Endothelial cell (in vitro differentiated cells): ENCODE measurements at regions not wholly inside any gene's neighbourhood (a gene's known extent, or its start where the extent isn't known, plus 50 kb on each side); places are given as distances from the start of the nearest gene placed in this dataset.

Experiments
- DNase-seq: peaks from one replicate; pipeline ENCODE4 v3.0.0; 2021; ENCODE audit warnings: low spot score
- H3K27ac Mint-ChIP-seq: one replicate; pipeline ENCODE4 v1.8.0; 2021; ENCODE audit warnings: mixed read lengths, inconsistent platforms; ENCODE audit not compliant: unreplicated experiment
- H3K27me3 Mint-ChIP-seq: one replicate; pipeline ENCODE4 v1.8.0; 2021; ENCODE audit warnings: mild to moderate bottlenecking, moderate library complexity, mixed read lengths, inconsistent platforms; ENCODE audit not compliant: unreplicated experiment
- H3K36me3 Mint-ChIP-seq: one replicate; pipeline ENCODE4 v1.8.0; 2021; ENCODE audit warnings: mild to moderate bottlenecking, low read depth, mixed read lengths, inconsistent platforms; ENCODE audit not compliant: unreplicated experiment
- H3K4me1 Mint-ChIP-seq: one replicate; pipeline ENCODE4 v1.8.0; 2021; ENCODE audit warnings: mild to moderate bottlenecking, mixed read lengths, inconsistent platforms; ENCODE audit not compliant: unreplicated experiment
- H3K4me3 Mint-ChIP-seq: one replicate; pipeline ENCODE4 v1.8.0; 2021; ENCODE audit warnings: mild to moderate bottlenecking, mixed read lengths, inconsistent platforms; ENCODE audit not compliant: unreplicated experiment
- H3K9me3 Mint-ChIP-seq: one replicate; pipeline ENCODE4 v1.8.0; 2021; ENCODE audit warnings: mixed read lengths, inconsistent platforms; ENCODE audit not compliant: unreplicated experiment
- CTCF ChIP-seq: fragments of 200-600 bp; sonication (generic); IDR thresholded peaks from one replicate; pipeline ENCODE4 v1.5.0; 2021; ENCODE audit warnings: antibody characterized with exemption; ENCODE audit not compliant: unreplicated experiment

- peaks cover 13% of the 10 kb centered on the region for H3K27me3 Mint-ChIP-seq
- no peaks in the 10 kb centered on the region for H3K36me3 Mint-ChIP-seq
- no peak overlapping the region for H3K27ac Mint-ChIP-seq
- H3K9me3 Mint-ChIP-seq = no peaks in the 10 kb centered on the region
- H3K4me1 Mint-ChIP-seq = peaks cover 24% of the 10 kb centered on the region
- H3K4me3 Mint-ChIP-seq = no peak overlapping the region
- no peak for DNase-seq
- TF ChIP-seq CTCF = no peak
Measured at GRCh38 chr2:120866071-120866470, 130.4 kb downstream of the GLI2 start.

DNA sequence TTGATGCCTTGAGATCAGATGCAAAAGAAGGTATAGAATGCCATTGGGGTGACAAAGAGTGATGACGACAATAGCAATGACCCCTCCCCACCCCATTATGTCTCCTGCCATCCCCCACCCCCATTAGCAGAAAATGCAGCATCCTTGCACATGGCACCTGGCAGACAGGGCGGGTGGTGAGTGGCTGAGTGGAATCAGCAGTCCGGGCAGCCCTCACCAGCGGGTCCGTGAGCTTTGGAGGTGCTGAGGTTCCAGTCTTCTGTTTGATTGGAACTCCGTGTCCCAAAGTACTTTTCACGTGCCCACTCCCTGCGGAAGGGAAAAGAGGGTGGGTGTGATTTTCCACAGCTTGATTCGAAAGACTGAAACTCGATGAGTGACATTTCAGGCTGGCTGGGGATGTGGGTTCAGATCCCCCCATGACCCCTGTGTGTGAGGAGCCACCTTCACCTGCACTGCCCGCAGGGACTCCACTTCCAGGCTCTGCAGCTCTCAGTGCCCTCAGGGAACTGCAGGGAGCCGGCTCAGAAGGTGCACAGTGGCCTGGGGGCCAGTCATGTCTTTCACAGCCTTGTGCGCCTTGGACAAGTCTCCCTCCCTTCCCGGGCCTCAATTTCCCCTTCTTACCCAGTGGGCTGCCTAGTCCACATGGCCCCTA lies 130.9 kb downstream of the GLI2 start:
- no peak overlapping the region for H3K27ac Mint-ChIP-seq
- TF ChIP-seq CTCF = no peak
- H3K4me1 Mint-ChIP-seq = peaks cover 24% of the 10 kb centered on the region
- H3K27me3 Mint-ChIP-seq = peaks cover 13% of the 10 kb centered on the region
- H3K36me3 Mint-ChIP-seq = no peaks in the 10 kb centered on the region
- no peak overlapping the region for H3K4me3 Mint-ChIP-seq
- DNase-seq = no peak
- H3K9me3 Mint-ChIP-seq = no peaks in the 10 kb centered on the region

- Mint-ChIP-seq H3K9me3 (no peaks in the 10 kb centered on the region), H3K4me3 (peak overlapping the region; percentile 47), H3K4me1 (peaks cover 21% of the 10 kb centered on the region), H3K36me3 (no peaks in the 10 kb centered on the region), H3K27ac (no peak overlapping the region), H3K27me3 (peaks cover 13% of the 10 kb centered on the region)
- peak; percentile 31 for DNase-seq
- TF ChIP-seq CTCF = no peak
Measured at GRCh38 chr2:120867290-120868241, 131.9 kb downstream of the GLI2 start.

DNA sequence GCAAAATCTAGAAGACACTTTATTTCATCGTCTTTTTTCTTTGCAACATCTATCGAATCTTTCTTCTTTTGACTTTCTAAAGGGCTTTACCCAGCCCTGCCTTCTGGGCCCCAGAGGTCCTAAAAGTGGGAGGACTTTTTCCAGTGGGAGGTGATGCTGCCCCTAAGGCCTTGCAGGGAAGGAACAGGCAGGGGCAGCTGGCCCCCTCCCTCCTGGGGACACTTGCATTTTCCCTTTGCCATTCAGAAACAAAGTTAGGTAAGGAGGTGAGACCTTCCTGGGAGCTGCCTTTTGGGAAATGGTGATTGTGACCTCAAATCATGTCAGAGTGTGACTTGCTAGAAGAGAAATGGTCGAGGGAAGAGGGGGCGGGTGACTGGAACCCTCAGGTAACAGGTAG lies 132.7 kb downstream of the GLI2 start:
- no peak for TF ChIP-seq CTCF
- no peaks in the 10 kb centered on the region for H3K9me3 Mint-ChIP-seq
- H3K27me3 Mint-ChIP-seq = peaks cover 13% of the 10 kb centered on the region
- H3K4me3 Mint-ChIP-seq = peak overlapping the region; percentile 63
- peaks cover 21% of the 10 kb centered on the region for H3K4me1 Mint-ChIP-seq
- no peak overlapping the region for H3K27ac Mint-ChIP-seq
- H3K36me3 Mint-ChIP-seq = no peaks in the 10 kb centered on the region
- no peak for DNase-seq
